ENCODE measurements at regions not wholly inside any gene's neighbourhood (a gene's known extent, or its start where the extent isn't known, plus 50 kb on each side); places are given as distances from the start of the nearest gene placed in this dataset.
A peak's percentile ranks its signal among the peaks of the same experiment; 100 is the strongest.
"Not testable (repeated sequence)": the region's sequence is repeated elsewhere in the genome, so short reads cannot be mapped to it uniquely, and the experiment has no call there.

GRCh38 chr2:200126285-200126670 lies 170.9 kb downstream of the MAIP1 start:
- DNase-seq; in situ Hi-C loops (cut with HindIII; ENCODE audit: low pct_ligation_motif_present, low pct_unique_long_range_greater_than_20kb, low sequenced_read_pairs): not testable (repeated sequence)

GRCh38 chr2:200126680-200127079 lies 171.3 kb downstream of the MAIP1 start:
- in situ Hi-C loops (cut with HindIII; ENCODE audit: low pct_ligation_motif_present, low pct_unique_long_range_greater_than_20kb, low sequenced_read_pairs); DNase-seq: not testable (repeated sequence)

GRCh38 chr2:200127848-200128247 lies 172.5 kb downstream of the MAIP1 start:
- no peak for DNase-seq
- in situ Hi-C loops (cut with HindIII; ENCODE audit: low pct_ligation_motif_present, low pct_unique_long_range_greater_than_20kb, low sequenced_read_pairs): no loop called here

- no peak for DNase-seq
- in situ Hi-C loops (cut with HindIII; ENCODE audit: low pct_ligation_motif_present, low pct_unique_long_range_greater_than_20kb, low sequenced_read_pairs): no loop called here
Observed at GRCh38 chr2:200128296-200128695, 172.9 kb downstream of the MAIP1 start.

- in situ Hi-C loops (cut with HindIII; ENCODE audit: low pct_ligation_motif_present, low pct_unique_long_range_greater_than_20kb, low sequenced_read_pairs): no loop called here
- no peak for DNase-seq
Observed at GRCh38 chr2:200129721-200130462, 174.5 kb downstream of the MAIP1 start.

GRCh38 chr2:200130762-200131166 lies 175.4 kb downstream of the MAIP1 start:
- no peak for DNase-seq
- in situ Hi-C loops (cut with HindIII; ENCODE audit: low pct_ligation_motif_present, low pct_unique_long_range_greater_than_20kb, low sequenced_read_pairs): no loop called here

- DNase-seq: no peak
- in situ Hi-C loops (cut with HindIII; ENCODE audit: low pct_ligation_motif_present, low pct_unique_long_range_greater_than_20kb, low sequenced_read_pairs): no loop called here
Observed at GRCh38 chr2:200131307-200131706, 175.2 kb upstream of the SPATS2L start.

GRCh38 chr2:200135082-200135481 lies 171.4 kb upstream of the SPATS2L start:
- in situ Hi-C loops (cut with HindIII; ENCODE audit: low pct_ligation_motif_present, low pct_unique_long_range_greater_than_20kb, low sequenced_read_pairs): no loop called here

GRCh38 chr2:200136655-200137054 lies 169.8 kb upstream of the SPATS2L start:
- no peak for DNase-seq
- in situ Hi-C loops (cut with HindIII; ENCODE audit: low pct_ligation_motif_present, low pct_unique_long_range_greater_than_20kb, low sequenced_read_pairs): no loop called here

More at GRCh38 chr2:200135082-200135481, 171.4 kb upstream of the SPATS2L start:
- no peak for DNase-seq

GRCh38 chr2:200137271-200137670 lies 169.2 kb upstream of the SPATS2L start:
- no peak for DNase-seq
- in situ Hi-C loops (cut with HindIII; ENCODE audit: low pct_ligation_motif_present, low pct_unique_long_range_greater_than_20kb, low sequenced_read_pairs): no loop called here

GRCh38 chr2:200137691-200138090 lies 168.8 kb upstream of the SPATS2L start:
- in situ Hi-C loops (cut with HindIII; ENCODE audit: low pct_ligation_motif_present, low pct_unique_long_range_greater_than_20kb, low sequenced_read_pairs): no loop called here
- DNase-seq: no peak

- DNase-seq: no peak
- in situ Hi-C loops (cut with HindIII; ENCODE audit: low pct_ligation_motif_present, low pct_unique_long_range_greater_than_20kb, low sequenced_read_pairs): no loop called here
Observed at GRCh38 chr2:200138391-200139124, 167.9 kb upstream of the SPATS2L start.

GRCh38 chr2:200144571-200144970 lies 161.9 kb upstream of the SPATS2L start:
- in situ Hi-C loops (cut with HindIII; ENCODE audit: low pct_ligation_motif_present, low pct_unique_long_range_greater_than_20kb, low sequenced_read_pairs): no loop called here
- no peak for DNase-seq

- in situ Hi-C loops (cut with HindIII; ENCODE audit: low pct_ligation_motif_present, low pct_unique_long_range_greater_than_20kb, low sequenced_read_pairs): no loop called here
- no peak for DNase-seq
Observed at GRCh38 chr2:200146501-200146900, 160.0 kb upstream of the SPATS2L start.

- DNase-seq: no peak
- in situ Hi-C loops (cut with HindIII; ENCODE audit: low pct_ligation_motif_present, low pct_unique_long_range_greater_than_20kb, low sequenced_read_pairs): no loop called here
Observed at GRCh38 chr2:200147371-200147770, 159.1 kb upstream of the SPATS2L start.

- in situ Hi-C loops (cut with HindIII; ENCODE audit: low pct_ligation_motif_present, low pct_unique_long_range_greater_than_20kb, low sequenced_read_pairs): no loop called here
- DNase-seq: no peak
Observed at GRCh38 chr2:200148366-200148765, 158.1 kb upstream of the SPATS2L start.

GRCh38 chr2:200150411-200151086 lies 155.9 kb upstream of the SPATS2L start:
- in situ Hi-C loops (cut with HindIII; ENCODE audit: low pct_ligation_motif_present, low pct_unique_long_range_greater_than_20kb, low sequenced_read_pairs): no loop called here
- no peak for DNase-seq

GRCh38 chr2:200155652-200156051 lies 150.8 kb upstream of the SPATS2L start:
- in situ Hi-C loops (cut with HindIII; ENCODE audit: low pct_ligation_motif_present, low pct_unique_long_range_greater_than_20kb, low sequenced_read_pairs): no loop called here
- no peak for DNase-seq

- peak; percentile 85 for DNase-seq
- in situ Hi-C loops (cut with HindIII; ENCODE audit: low pct_ligation_motif_present, low pct_unique_long_range_greater_than_20kb, low sequenced_read_pairs): no loop called here
Observed at GRCh38 chr2:200156166-200156835, 150.2 kb upstream of the SPATS2L start.

Data from ACHN (cell line).